LHCN-M2 (cell line): ENCODE measurements at regions not wholly inside any gene's neighbourhood (a gene's known extent, or its start where the extent isn't known, plus 50 kb on each side); places are given as distances from the start of the nearest gene placed in this dataset.

Experiments
- DNase-seq: peaks from one replicate; pipeline ENCODE4 v3.0.0-alpha.2; 2012; ENCODE audit warnings: low read depth

DNA sequence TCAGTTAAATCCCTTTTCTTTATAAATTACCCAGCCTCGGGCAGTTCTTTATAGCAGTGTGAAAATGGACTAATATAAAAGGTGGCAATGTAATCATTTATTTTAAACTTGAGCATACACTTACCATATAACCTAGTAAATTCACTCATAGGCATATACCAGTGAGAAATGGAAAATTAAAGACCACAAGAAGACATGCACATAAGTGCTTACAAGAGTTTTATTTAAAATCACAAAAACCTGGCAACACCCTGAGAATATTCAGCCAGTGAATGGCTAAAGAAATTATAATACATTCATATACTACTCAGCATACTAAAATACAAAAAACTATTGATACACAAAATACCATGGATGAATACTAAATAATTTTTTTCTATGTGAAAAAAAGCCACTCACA is 1017.5 kb upstream of the TMEM132C start:
- DNase-seq, result no peak

DNA sequence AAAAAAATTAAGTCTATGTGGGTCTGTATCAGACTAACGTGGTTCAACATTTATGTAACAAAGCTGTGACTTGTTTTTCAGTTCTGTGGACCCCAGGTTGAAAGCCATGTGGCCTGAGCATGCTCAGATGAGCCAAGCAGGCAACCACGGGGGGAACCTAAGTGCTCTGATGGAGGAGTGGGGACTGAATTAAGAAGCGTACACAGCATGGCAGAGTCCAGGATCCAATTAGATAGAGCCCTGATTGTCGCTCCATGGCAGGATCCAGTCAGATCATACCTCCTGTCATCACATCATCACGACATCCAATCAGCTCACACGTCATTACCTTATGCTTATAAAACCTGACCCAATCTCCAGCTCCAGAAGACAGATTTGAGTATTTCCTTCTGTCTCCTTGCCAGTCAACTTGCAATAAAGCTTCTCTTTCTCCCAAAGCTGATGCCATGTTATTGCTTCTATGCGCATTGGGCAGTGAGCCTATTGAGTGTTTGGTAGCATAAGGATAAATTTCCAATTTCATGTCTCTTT is 1013.1 kb upstream of the TMEM132C start:
- DNase-seq, result no peak

- DNase-seq, result no peak
These were observed 1012.5 kb upstream of the TMEM132C start for GRCh38 chr12:127254420-127254955.

- DNase-seq, result no peak
These were observed 1009.5 kb upstream of the TMEM132C start for GRCh38 chr12:127257366-127257935.

DNA sequence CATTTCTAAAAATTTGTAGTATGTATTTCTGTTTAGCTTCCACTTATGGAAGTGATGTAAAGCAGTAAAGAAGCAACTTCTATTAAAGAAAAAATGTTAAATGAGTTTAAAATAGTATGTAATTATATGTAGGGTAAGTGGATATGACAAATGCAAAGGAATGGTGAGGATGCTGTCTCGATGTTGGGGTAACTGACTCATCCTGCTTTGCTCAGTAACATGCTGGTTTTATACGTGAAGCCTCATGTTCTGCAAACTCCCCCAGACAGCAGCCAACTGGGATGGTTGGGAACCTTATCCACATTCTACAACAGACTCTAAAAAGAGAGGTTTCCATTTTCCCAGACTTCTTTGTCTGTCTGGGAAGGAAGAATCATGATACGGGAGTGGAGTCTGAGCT is 1006.4 kb upstream of the TMEM132C start:
- peak; percentile 46 for DNase-seq

DNA sequence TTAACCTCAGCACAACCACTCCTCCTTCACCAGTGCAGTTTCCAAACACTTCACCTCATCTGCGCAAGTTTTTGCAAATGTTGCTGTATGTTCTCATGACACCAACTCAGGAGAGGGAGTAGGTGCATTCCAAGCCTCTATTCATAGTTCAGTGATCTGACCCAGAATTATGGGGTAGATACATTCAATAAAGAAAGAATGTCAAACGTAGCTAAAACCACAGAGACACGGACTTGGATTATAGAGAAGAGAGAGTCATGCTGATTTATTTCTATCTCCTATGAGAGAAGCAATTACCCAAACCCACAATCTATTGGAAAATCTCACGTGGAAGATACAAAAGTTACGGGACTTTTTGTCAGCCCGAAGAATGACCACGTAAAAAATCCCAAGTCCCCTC is 1006.0 kb upstream of the TMEM132C start:
- no peak for DNase-seq

- no peak for DNase-seq
These were observed 1004.4 kb upstream of the TMEM132C start for GRCh38 chr12:127262615-127263014.

GRCh38 chr12:127263621-127264020 is 1003.3 kb upstream of the TMEM132C start:
- DNase-seq, result no peak

DNA sequence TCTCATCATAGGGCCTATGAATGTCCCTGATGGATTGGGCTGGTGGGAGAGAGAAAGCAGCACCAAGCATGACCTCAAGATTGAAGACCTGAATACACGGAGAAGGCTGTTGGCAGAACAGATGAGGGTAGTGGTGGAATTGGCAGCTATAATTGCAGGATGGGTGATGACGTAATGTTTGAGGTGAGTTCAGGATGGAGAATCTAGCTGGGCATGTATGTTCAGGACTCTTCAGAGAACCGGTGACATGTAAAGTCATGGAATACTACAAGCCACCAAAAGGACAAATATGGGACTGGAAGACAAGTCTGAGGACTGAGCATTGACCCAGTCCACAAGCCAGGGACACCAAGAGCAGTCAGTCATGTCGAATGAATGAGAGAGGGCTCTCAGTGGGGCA is 999.8 kb upstream of the TMEM132C start:
- no peak for DNase-seq

DNA sequence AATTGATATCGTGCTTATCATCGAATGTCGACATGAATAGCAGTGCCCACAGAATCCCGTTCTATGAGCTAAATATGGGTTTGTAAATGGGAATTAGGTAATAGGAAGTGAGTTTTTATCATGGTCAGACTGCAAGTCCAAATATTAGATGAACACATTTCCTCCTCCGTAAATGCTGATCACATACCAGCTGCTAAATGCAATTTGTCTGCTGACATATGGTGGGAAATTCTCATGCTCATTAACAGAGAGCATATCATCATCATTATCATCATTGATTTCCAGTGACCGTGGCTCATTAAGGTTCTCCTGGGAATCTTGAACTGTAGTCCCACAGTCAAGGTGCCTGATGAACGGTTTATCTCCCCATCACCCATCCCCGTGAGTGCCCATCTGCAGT is 998.8 kb upstream of the TMEM132C start:
- no peak for DNase-seq

DNA sequence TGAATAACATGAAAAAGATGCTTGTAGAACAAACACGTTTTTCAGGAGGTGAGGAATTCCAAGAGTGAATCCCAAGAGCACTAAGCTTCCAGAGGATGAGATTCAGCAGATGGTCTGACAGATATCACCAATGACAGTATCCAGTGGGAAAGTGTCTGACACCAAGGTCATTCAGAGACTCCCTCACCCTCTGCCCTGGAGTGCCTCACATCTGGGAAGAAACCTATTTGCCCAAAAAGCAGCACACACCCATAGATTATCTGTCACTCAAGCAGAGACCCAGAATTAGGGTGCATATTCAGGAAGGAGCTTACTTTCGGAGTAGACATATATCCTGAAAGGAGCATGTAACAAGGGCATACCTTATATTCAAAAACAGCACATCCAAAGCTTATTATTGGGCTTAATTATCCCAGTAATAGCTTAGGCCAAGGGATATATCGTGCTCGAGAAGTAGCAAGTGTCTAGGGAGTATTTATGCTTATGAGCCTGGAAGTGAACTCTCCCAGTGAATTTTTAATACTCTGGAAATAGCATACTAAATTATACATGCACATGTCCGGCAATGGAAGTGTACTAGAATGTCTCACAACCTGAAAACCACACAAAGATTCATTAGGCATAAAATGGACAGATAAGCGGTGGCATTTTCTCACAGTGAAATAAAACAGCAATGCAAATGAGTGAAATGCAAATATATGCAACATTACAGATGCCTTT is 998.1 kb upstream of the TMEM132C start:
- DNase-seq, result no peak

DNA sequence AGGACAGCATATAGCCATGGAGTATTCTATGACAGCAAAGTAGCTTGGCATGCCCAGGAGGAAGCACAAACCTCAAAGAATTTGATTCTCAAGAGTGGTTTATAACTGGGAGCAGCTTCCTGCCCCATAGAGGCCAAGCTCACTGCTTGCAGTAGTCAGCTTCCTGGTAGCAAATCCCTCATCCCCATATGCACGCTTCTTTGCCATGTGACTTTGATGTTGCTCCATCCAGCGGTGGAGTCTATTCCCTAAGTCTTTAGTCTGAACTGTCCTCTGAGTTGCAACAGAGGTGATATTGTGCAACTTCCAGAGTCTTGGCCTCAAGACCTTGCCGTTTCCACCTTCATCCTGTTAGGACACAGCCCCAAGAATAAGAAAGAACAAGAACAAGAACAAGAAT is 996.8 kb upstream of the TMEM132C start:
- DNase-seq, result peak; percentile 61

DNA sequence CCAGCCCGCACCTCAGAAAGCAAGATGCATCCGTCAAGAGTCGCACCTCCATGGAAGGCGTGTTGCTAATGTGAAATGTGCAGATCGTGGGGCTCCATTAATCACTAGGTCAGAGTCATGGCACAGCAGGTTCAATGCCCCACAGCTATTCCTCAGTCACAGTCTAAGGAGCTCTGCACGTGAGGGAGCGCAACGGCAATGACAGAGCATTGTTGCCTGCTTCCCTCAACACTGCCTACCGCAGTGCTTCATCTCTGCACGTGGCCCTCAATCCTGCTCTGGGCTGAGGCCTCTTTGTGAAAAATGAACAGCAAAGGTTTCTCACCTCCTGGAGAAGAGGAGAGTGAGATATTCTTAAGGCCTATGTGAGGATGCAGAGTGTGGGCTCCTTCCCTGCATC is 995.2 kb upstream of the TMEM132C start:
- DNase-seq, result no peak

DNA sequence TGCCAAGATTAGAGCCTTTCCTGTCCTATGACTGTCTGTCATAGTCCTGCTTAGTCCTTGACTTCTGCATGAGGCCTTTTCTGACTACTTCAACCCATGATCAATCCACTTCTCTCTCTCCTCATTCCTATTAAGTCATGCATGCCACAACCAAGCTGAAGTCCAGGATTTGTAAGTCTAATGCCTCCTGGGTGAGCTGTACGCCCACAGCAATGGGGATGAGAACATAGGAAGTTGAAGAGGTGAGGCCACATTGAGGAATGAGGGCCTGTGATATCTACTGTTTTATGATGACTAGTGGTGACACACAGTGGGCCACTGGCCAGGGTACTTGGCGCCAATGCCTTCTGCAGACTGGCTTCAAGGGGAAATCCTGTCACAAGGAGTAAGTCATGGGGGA is 994.1 kb upstream of the TMEM132C start:
- peak; percentile 81 for DNase-seq

- DNase-seq, result no peak
These were observed 993.3 kb upstream of the TMEM132C start for GRCh38 chr12:127273626-127274025.

- DNase-seq, result no peak
These were observed 991.6 kb upstream of the TMEM132C start for GRCh38 chr12:127275416-127275815.

DNA sequence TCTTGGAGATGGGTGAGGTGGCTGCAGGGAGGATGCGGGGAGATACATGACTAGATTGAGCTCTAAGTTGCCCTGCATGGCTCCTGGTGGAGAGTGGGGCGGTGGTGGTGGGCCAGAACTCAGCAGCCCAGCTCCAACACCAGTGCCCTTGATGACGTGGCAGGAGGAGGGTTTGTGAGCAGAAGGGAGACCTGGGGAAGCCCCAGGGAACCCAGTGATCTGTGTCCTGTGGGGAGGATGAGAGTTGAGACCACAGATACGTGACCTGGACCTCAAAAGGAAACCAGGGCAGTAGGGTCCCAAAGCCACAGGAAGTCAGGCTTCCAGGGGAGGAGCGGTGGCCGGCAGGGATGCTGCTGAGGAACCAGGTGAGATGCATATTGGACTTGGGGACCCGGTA is 989.1 kb upstream of the TMEM132C start:
- DNase-seq, result no peak

DNA sequence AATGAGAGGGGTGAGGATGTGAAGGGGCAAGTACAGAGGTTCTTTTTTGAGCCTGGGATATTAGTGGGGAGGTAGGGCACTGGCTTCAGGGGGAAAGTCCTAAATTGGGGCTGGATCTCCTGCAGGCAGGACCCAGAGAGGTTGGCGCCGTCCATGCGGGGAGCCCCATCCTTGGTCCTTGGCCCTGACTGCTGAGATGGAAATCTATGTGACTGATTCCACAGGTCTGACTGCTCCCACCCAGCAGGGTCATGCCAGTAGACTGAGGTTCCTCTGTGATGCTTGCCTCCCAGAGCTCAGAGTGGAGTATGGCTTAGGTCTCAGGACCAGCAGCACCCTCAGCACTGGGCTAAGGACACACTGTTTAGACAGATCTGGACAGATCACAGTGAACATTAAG is 988.6 kb upstream of the TMEM132C start:
- no peak for DNase-seq

- no peak for DNase-seq
These were observed 986.3 kb upstream of the TMEM132C start for GRCh38 chr12:127280393-127281275.

GRCh38 chr12:127282786-127283565 is 984.0 kb upstream of the TMEM132C start:
- DNase-seq, result no peak

DNA sequence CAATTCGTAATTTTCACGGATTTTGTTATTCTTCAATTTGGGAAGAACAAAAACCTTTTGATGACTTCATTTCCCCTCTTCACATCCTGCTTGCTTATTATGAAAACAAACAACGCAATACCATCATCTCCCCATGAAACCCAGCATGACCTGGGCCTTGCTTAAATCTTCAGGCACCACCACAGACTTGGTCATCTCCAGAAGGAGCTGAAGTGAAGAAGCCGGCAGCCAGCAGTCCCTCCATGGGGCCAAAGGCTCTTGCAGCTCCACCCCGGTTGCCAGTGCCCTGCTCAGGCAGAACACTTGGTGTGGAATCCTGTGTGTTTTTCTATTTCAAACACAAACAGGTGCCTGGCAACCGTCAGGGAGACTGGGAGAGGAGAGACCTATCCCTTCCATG is 982.9 kb upstream of the TMEM132C start:
- peak; percentile 65 for DNase-seq
